ENCODE measurements at regions not wholly inside any gene's neighbourhood (a gene's known extent, or its start where the extent isn't known, plus 50 kb on each side); places are given as distances from the start of the nearest gene placed in this dataset.

- no peak overlapping the region for H3K27ac ChIP-seq (ENCODE audit: low read length)
- H3K36me3 ChIP-seq (ENCODE audit: control insufficient read depth, low read depth, low read length), result no peaks in the 10 kb centered on the region
- no peak overlapping the region for H3K9ac ChIP-seq (ENCODE audit: low read length)
- no peak overlapping the region for H3K4me3 ChIP-seq (ENCODE audit: low read length)
- H3K27me3 ChIP-seq (ENCODE audit: control insufficient read depth, insufficient read depth, low read length), result no peaks in the 10 kb centered on the region
- H3K4me1 ChIP-seq (ENCODE audit: control insufficient read depth, low read depth, low read length), result no peaks in the 10 kb centered on the region
- H3K9me3 ChIP-seq (ENCODE audit: control insufficient read depth, low read depth, low read length), result no peaks in the 10 kb centered on the region
Measured at GRCh38 chr2:33730804-33731203, 131.7 kb upstream of the FAM98A start.

GRCh38 chr2:33730193-33730592, 131.1 kb upstream of the FAM98A start:
- H3K4me1 ChIP-seq (ENCODE audit: control insufficient read depth, low read depth, low read length), result no peaks in the 10 kb centered on the region
- H3K9ac ChIP-seq (ENCODE audit: low read length), result no peak overlapping the region
- no peaks in the 10 kb centered on the region for H3K36me3 ChIP-seq (ENCODE audit: control insufficient read depth, low read depth, low read length)
- H3K4me3 ChIP-seq (ENCODE audit: low read length), result no peak overlapping the region
- H3K27me3 ChIP-seq (ENCODE audit: control insufficient read depth, insufficient read depth, low read length), result no peaks in the 10 kb centered on the region
- H3K27ac ChIP-seq (ENCODE audit: low read length), result no peak overlapping the region
- no peaks in the 10 kb centered on the region for H3K9me3 ChIP-seq (ENCODE audit: control insufficient read depth, low read depth, low read length)

- H3K9ac ChIP-seq (ENCODE audit: low read length), result no peak overlapping the region
- H3K4me3 ChIP-seq (ENCODE audit: low read length), result no peak overlapping the region
- no peaks in the 10 kb centered on the region for H3K36me3 ChIP-seq (ENCODE audit: control insufficient read depth, low read depth, low read length)
- H3K4me1 ChIP-seq (ENCODE audit: control insufficient read depth, low read depth, low read length), result no peaks in the 10 kb centered on the region
- no peaks in the 10 kb centered on the region for H3K27me3 ChIP-seq (ENCODE audit: control insufficient read depth, insufficient read depth, low read length)
- no peaks in the 10 kb centered on the region for H3K9me3 ChIP-seq (ENCODE audit: control insufficient read depth, low read depth, low read length)
- no peak overlapping the region for H3K27ac ChIP-seq (ENCODE audit: low read length)
Measured at GRCh38 chr2:33729353-33729752, 130.3 kb upstream of the FAM98A start.

GRCh38 chr2:33728106-33728505, 129.0 kb upstream of the FAM98A start:
- no peak overlapping the region for H3K4me3 ChIP-seq (ENCODE audit: low read length)

GRCh38 chr2:33727361-33728032, 128.4 kb upstream of the FAM98A start:
- no peaks in the 10 kb centered on the region for H3K27me3 ChIP-seq (ENCODE audit: control insufficient read depth, insufficient read depth, low read length)
- H3K9me3 ChIP-seq (ENCODE audit: control insufficient read depth, low read depth, low read length), result no peaks in the 10 kb centered on the region
- H3K4me1 ChIP-seq (ENCODE audit: control insufficient read depth, low read depth, low read length), result no peaks in the 10 kb centered on the region
- no peak overlapping the region for H3K9ac ChIP-seq (ENCODE audit: low read length)
- H3K4me3 ChIP-seq (ENCODE audit: low read length), result no peak overlapping the region
- H3K27ac ChIP-seq (ENCODE audit: low read length), result no peak overlapping the region
- no peaks in the 10 kb centered on the region for H3K36me3 ChIP-seq (ENCODE audit: control insufficient read depth, low read depth, low read length)

More at GRCh38 chr2:33728106-33728505, 129.0 kb upstream of the FAM98A start:
- Histone ChIP-seq H3K27me3 (ENCODE audit: control insufficient read depth, insufficient read depth, low read length) (no peaks in the 10 kb centered on the region), H3K9ac (ENCODE audit: low read length) (no peak overlapping the region), H3K9me3 (ENCODE audit: control insufficient read depth, low read depth, low read length) (no peaks in the 10 kb centered on the region), H3K36me3 (ENCODE audit: control insufficient read depth, low read depth, low read length) (no peaks in the 10 kb centered on the region), H3K27ac (ENCODE audit: low read length) (no peak overlapping the region), H3K4me1 (ENCODE audit: control insufficient read depth, low read depth, low read length) (no peaks in the 10 kb centered on the region)

GRCh38 chr2:33726415-33726814, 127.3 kb upstream of the FAM98A start:
- Histone ChIP-seq H3K9me3 (ENCODE audit: control insufficient read depth, low read depth, low read length) (no peaks in the 10 kb centered on the region), H3K36me3 (ENCODE audit: control insufficient read depth, low read depth, low read length) (no peaks in the 10 kb centered on the region), H3K27me3 (ENCODE audit: control insufficient read depth, insufficient read depth, low read length) (no peaks in the 10 kb centered on the region), H3K9ac (ENCODE audit: low read length) (no peak overlapping the region), H3K4me1 (ENCODE audit: control insufficient read depth, low read depth, low read length) (no peaks in the 10 kb centered on the region), H3K27ac (ENCODE audit: low read length) (no peak overlapping the region), H3K4me3 (ENCODE audit: low read length) (no peak overlapping the region)

- H3K9ac ChIP-seq (ENCODE audit: low read length), result no peak overlapping the region
- H3K4me1 ChIP-seq (ENCODE audit: control insufficient read depth, low read depth, low read length), result no peaks in the 10 kb centered on the region
- no peak overlapping the region for H3K27ac ChIP-seq (ENCODE audit: low read length)
- no peaks in the 10 kb centered on the region for H3K9me3 ChIP-seq (ENCODE audit: control insufficient read depth, low read depth, low read length)
- no peaks in the 10 kb centered on the region for H3K27me3 ChIP-seq (ENCODE audit: control insufficient read depth, insufficient read depth, low read length)
- H3K36me3 ChIP-seq (ENCODE audit: control insufficient read depth, low read depth, low read length), result no peaks in the 10 kb centered on the region
- no peak overlapping the region for H3K4me3 ChIP-seq (ENCODE audit: low read length)
Measured at GRCh38 chr2:33723329-33723728, 124.2 kb upstream of the FAM98A start.

GRCh38 chr2:33719067-33719466, 120.0 kb upstream of the FAM98A start:
- Histone ChIP-seq H3K9ac (ENCODE audit: low read length) (no peak overlapping the region), H3K9me3 (ENCODE audit: control insufficient read depth, low read depth, low read length) (no peaks in the 10 kb centered on the region), H3K27me3 (ENCODE audit: control insufficient read depth, insufficient read depth, low read length) (no peaks in the 10 kb centered on the region), H3K4me3 (ENCODE audit: low read length) (no peak overlapping the region), H3K27ac (ENCODE audit: low read length) (no peak overlapping the region), H3K36me3 (ENCODE audit: control insufficient read depth, low read depth, low read length) (no peaks in the 10 kb centered on the region), H3K4me1 (ENCODE audit: control insufficient read depth, low read depth, low read length) (no peaks in the 10 kb centered on the region)

GRCh38 chr2:33712674-33713073, 113.6 kb upstream of the FAM98A start:
- no peak overlapping the region for H3K4me3 ChIP-seq (ENCODE audit: low read length)
- H3K9ac ChIP-seq (ENCODE audit: low read length), result no peak overlapping the region
- no peaks in the 10 kb centered on the region for H3K27me3 ChIP-seq (ENCODE audit: control insufficient read depth, insufficient read depth, low read length)
- no peaks in the 10 kb centered on the region for H3K9me3 ChIP-seq (ENCODE audit: control insufficient read depth, low read depth, low read length)
- peaks cover 10% of the 10 kb centered on the region for H3K4me1 ChIP-seq (ENCODE audit: control insufficient read depth, low read depth, low read length)
- H3K27ac ChIP-seq (ENCODE audit: low read length), result no peak overlapping the region
- no peaks in the 10 kb centered on the region for H3K36me3 ChIP-seq (ENCODE audit: control insufficient read depth, low read depth, low read length)

- Histone ChIP-seq H3K27me3 (ENCODE audit: control insufficient read depth, insufficient read depth, low read length) (no peaks in the 10 kb centered on the region), H3K9ac (ENCODE audit: low read length) (no peak overlapping the region), H3K4me3 (ENCODE audit: low read length) (no peak overlapping the region), H3K27ac (ENCODE audit: low read length) (no peak overlapping the region), H3K36me3 (ENCODE audit: control insufficient read depth, low read depth, low read length) (no peaks in the 10 kb centered on the region), H3K4me1 (ENCODE audit: control insufficient read depth, low read depth, low read length) (peaks cover 10% of the 10 kb centered on the region), H3K9me3 (ENCODE audit: control insufficient read depth, low read depth, low read length) (no peaks in the 10 kb centered on the region)
Measured at GRCh38 chr2:33709951-33710350, 110.9 kb upstream of the FAM98A start.

GRCh38 chr2:33707312-33707711, 108.2 kb upstream of the FAM98A start:
- no peak overlapping the region for H3K9ac ChIP-seq (ENCODE audit: low read length)
- peaks cover 17% of the 10 kb centered on the region for H3K4me1 ChIP-seq (ENCODE audit: control insufficient read depth, low read depth, low read length)
- no peak overlapping the region for H3K4me3 ChIP-seq (ENCODE audit: low read length)
- H3K27ac ChIP-seq (ENCODE audit: low read length), result no peak overlapping the region
- H3K36me3 ChIP-seq (ENCODE audit: control insufficient read depth, low read depth, low read length), result no peaks in the 10 kb centered on the region
- H3K27me3 ChIP-seq (ENCODE audit: control insufficient read depth, insufficient read depth, low read length), result no peaks in the 10 kb centered on the region
- no peaks in the 10 kb centered on the region for H3K9me3 ChIP-seq (ENCODE audit: control insufficient read depth, low read depth, low read length)

- Histone ChIP-seq H3K9me3 (ENCODE audit: control insufficient read depth, low read depth, low read length) (no peaks in the 10 kb centered on the region), H3K36me3 (ENCODE audit: control insufficient read depth, low read depth, low read length) (no peaks in the 10 kb centered on the region), H3K9ac (ENCODE audit: low read length) (no peak overlapping the region), H3K27me3 (ENCODE audit: control insufficient read depth, insufficient read depth, low read length) (no peaks in the 10 kb centered on the region), H3K4me3 (ENCODE audit: low read length) (no peak overlapping the region), H3K4me1 (ENCODE audit: control insufficient read depth, low read depth, low read length) (peaks cover 11% of the 10 kb centered on the region), H3K27ac (ENCODE audit: low read length) (no peak overlapping the region)
Measured at GRCh38 chr2:33706410-33706809, 107.3 kb upstream of the FAM98A start.
